SK-N-SH treated with all-trans-retinoic acid at 6 μM for 48 hours (cell line): ENCODE measurements at regions not wholly inside any gene's neighbourhood (a gene's known extent, or its start where the extent isn't known, plus 50 kb on each side); places are given as distances from the start of the nearest gene placed in this dataset.

Experiments
- ATAC-seq: fragments of 200-7000 bp; cut with Tn5 transposase; 3 replicates; pipeline ENCODE4 v1.9.1; 2020; ENCODE audit warnings: mild to moderate bottlenecking, moderate library complexity
- ARNTL ChIP-seq: fragments of 450-650 bp; formaldehyde crosslinking; IDR thresholded peaks from 2 replicates; pipeline ENCODE4 v1.5.0; 2020; ENCODE audit warnings: low read depth, mild to moderate bottlenecking, moderate library complexity, borderline replicate concordance
- BACH2 ChIP-seq: fragments of 250-450 bp; sonication (Bioruptor Pico); IDR thresholded peaks from 2 replicates; pipeline ENCODE4 v1.9.0; 2021; ENCODE audit warnings: mild to moderate bottlenecking, borderline replicate concordance
- CSDC2 ChIP-seq: fragments of 250-450 bp; sonication (Bioruptor Pico); IDR thresholded peaks from 2 replicates; pipeline ENCODE4 v1.5.0; 2020; ENCODE audit warnings: mild to moderate bottlenecking, moderate library complexity
- GLIS3 ChIP-seq: fragments of 250-450 bp; sonication (Bioruptor Pico); IDR thresholded peaks from 2 replicates; pipeline ENCODE4 v1.5.0; 2020; ENCODE audit warnings: mild to moderate bottlenecking, moderate library complexity
- ISL1 ChIP-seq: fragments of 250-450 bp; sonication (Bioruptor Pico); IDR thresholded peaks from 2 replicates; pipeline ENCODE4 v2.1.2; 2022; ENCODE audit warnings: mild to moderate bottlenecking, moderate library complexity
- OSR1 ChIP-seq: fragments of 250-450 bp; sonication (Bioruptor Pico); IDR thresholded peaks from 2 replicates; pipeline ENCODE4 v1.8.0; 2022; ENCODE audit warnings: moderate library complexity, mild to moderate bottlenecking, inconsistent platforms
- PPARA ChIP-seq: fragments of 250-450 bp; sonication (Bioruptor Pico); IDR thresholded peaks from 2 replicates; pipeline ENCODE4 v1.5.0; 2020; ENCODE audit warnings: mild to moderate bottlenecking, borderline replicate concordance
- RARB ChIP-seq: fragments of 250-450 bp; sonication (Bioruptor Pico); IDR thresholded peaks from 2 replicates; pipeline ENCODE4 v1.8.0; 2021; ENCODE audit warnings: mild to moderate bottlenecking, moderate library complexity
- SNAI2 ChIP-seq: fragments of 250-450 bp; sonication (Bioruptor Pico); IDR thresholded peaks from 2 replicates; pipeline ENCODE4 v1.5.0; 2020; ENCODE audit warnings: mild to moderate bottlenecking, moderate library complexity
- TCF4 ChIP-seq: fragments of 250-450 bp; sonication (Bioruptor Pico); IDR thresholded peaks from 2 replicates; pipeline ENCODE4 v1.8.0; 2021; ENCODE audit warnings: mild to moderate bottlenecking, moderate library complexity, borderline replicate concordance
- TOX ChIP-seq: fragments of 250-450 bp; sonication (Bioruptor Pico); IDR thresholded peaks from 2 replicates; pipeline ENCODE4 v1.8.0; 2021; ENCODE audit warnings: mild to moderate bottlenecking, moderate library complexity, borderline replicate concordance
- ZC3H10 ChIP-seq: fragments of 250-450 bp; sonication (Bioruptor Pico); IDR thresholded peaks from 2 replicates; pipeline ENCODE4 v1.5.1; 2021; ENCODE audit warnings: mild to moderate bottlenecking, moderate library complexity
- ZFP3 ChIP-seq: fragments of 250-450 bp; sonication (Bioruptor Pico); IDR thresholded peaks from 2 replicates; pipeline ENCODE4 v1.5.0; 2020; ENCODE audit warnings: mild to moderate bottlenecking, moderate library complexity
- ZFP30 ChIP-seq: fragments of 450-650 bp; formaldehyde crosslinking; IDR thresholded peaks from 2 replicates; pipeline ENCODE4 v1.5.0; 2022; ENCODE audit warnings: mild to moderate bottlenecking, moderate library complexity
- ZNF565 ChIP-seq: fragments of 450-650 bp; formaldehyde crosslinking; conservative IDR thresholded peaks from 2 replicates; pipeline ENCODE4 v1.5.0; 2020; ENCODE audit warnings: low read depth, mild to moderate bottlenecking, moderate library complexity
- ZNF8 ChIP-seq: fragments of 450-650 bp; formaldehyde crosslinking; IDR thresholded peaks from 2 replicates; pipeline ENCODE4 v1.5.0; 2020; ENCODE audit warnings: mild to moderate bottlenecking, moderate library complexity
- TF ChIP-seq, protein P1 (sequence below): fragments of 250-450 bp; sonication (Bioruptor Pico); IDR thresholded peaks from 2 replicates; pipeline ENCODE4 v1.8.0; 2021; ENCODE audit warnings: low read depth, mild to moderate bottlenecking, moderate library complexity, borderline replicate concordance
- TF ChIP-seq, protein P2 (sequence below): fragments of 250-450 bp; sonication (Bioruptor Pico); IDR thresholded peaks from 2 replicates; pipeline ENCODE4 v1.5.1; 2021; ENCODE audit warnings: mild to moderate bottlenecking, moderate library complexity
- TF ChIP-seq, protein P3 (sequence below): fragments of 250-450 bp; sonication (Bioruptor Pico); IDR thresholded peaks from 2 replicates; pipeline ENCODE4 v1.5.0; 2020; ENCODE audit warnings: mild to moderate bottlenecking, moderate library complexity
- TF ChIP-seq, protein P4 (sequence below): fragments of 250-450 bp; sonication (Bioruptor Pico); IDR thresholded peaks from 2 replicates; pipeline ENCODE4 v1.8.0; 2020; ENCODE audit warnings: mild to moderate bottlenecking, moderate library complexity, borderline replicate concordance
- TF ChIP-seq, protein P5 (sequence below): fragments of 250-450 bp; sonication (Bioruptor Pico); IDR thresholded peaks from 2 replicates; pipeline ENCODE4 v1.5.1; 2020; ENCODE audit warnings: low read depth, mild to moderate bottlenecking, moderate library complexity

DNA sequence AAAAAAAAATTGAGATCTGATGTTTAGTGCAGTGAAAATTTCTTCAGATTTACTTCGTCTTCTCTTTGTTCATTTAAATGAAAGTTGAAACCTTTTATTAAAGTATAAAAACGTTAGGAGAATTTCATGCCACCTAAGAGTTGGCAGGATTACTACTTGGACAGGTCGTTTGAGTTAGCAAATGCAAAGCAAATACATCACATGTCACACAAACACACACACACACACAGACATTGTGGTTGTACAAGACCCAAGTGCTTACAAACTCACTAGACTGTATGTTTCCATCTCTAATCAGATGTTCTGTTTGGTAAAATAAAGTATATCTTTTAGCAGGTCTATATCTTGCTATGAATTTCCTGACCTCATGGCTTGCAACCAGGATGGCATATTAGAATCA lies 185.6 kb upstream of the COX10 start:
- no peak for TF ChIP-seq ZC3H10
- TF ChIP-seq ZNF8 (CRISPR knock-in tag) = no peak
- TF ChIP-seq, protein P1, sequence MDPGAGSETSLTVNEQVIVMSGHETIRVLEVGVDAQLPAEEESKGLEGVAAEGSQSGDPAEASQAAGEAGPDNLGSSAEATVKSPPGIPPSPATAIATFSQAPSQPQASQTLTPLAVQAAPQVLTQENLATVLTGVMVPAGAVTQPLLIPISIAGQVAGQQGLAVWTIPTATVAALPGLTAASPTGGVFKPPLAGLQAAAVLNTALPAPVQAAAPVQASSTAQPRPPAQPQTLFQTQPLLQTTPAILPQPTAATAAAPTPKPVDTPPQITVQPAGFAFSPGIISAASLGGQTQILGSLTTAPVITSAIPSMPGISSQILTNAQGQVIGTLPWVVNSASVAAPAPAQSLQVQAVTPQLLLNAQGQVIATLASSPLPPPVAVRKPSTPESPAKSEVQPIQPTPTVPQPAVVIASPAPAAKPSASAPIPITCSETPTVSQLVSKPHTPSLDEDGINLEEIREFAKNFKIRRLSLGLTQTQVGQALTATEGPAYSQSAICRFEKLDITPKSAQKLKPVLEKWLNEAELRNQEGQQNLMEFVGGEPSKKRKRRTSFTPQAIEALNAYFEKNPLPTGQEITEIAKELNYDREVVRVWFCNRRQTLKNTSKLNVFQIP = no peak
- TF ChIP-seq TOX (CRISPR knock-in tag) = no peak
- TF ChIP-seq PPARA (CRISPR knock-in tag) = no peak
- TF ChIP-seq GLIS3 (CRISPR knock-in tag) = no peak
- TF ChIP-seq, protein P2, sequence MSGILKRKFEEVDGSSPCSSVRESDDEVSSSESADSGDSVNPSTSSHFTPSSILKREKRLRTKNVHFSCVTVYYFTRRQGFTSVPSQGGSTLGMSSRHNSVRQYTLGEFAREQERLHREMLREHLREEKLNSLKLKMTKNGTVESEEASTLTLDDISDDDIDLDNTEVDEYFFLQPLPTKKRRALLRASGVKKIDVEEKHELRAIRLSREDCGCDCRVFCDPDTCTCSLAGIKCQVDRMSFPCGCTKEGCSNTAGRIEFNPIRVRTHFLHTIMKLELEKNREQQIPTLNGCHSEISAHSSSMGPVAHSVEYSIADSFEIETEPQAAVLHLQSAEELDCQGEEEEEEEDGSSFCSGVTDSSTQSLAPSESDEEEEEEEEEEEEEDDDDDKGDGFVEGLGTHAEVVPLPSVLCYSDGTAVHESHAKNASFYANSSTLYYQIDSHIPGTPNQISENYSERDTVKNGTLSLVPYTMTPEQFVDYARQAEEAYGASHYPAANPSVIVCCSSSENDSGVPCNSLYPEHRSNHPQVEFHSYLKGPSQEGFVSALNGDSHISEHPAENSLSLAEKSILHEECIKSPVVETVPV = no peak
- no peak for TF ChIP-seq TCF4 (CRISPR knock-in tag)
- TF ChIP-seq, protein P3, sequence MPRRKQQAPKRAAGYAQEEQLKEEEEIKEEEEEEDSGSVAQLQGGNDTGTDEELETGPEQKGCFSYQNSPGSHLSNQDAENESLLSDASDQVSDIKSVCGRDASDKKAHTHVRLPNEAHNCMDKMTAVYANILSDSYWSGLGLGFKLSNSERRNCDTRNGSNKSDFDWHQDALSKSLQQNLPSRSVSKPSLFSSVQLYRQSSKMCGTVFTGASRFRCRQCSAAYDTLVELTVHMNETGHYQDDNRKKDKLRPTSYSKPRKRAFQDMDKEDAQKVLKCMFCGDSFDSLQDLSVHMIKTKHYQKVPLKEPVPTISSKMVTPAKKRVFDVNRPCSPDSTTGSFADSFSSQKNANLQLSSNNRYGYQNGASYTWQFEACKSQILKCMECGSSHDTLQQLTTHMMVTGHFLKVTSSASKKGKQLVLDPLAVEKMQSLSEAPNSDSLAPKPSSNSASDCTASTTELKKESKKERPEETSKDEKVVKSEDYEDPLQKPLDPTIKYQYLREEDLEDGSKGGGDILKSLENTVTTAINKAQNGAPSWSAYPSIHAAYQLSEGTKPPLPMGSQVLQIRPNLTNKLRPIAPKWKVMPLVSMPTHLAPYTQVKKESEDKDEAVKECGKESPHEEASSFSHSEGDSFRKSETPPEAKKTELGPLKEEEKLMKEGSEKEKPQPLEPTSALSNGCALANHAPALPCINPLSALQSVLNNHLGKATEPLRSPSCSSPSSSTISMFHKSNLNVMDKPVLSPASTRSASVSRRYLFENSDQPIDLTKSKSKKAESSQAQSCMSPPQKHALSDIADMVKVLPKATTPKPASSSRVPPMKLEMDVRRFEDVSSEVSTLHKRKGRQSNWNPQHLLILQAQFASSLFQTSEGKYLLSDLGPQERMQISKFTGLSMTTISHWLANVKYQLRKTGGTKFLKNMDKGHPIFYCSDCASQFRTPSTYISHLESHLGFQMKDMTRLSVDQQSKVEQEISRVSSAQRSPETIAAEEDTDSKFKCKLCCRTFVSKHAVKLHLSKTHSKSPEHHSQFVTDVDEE (CRISPR knock-in tag) = no peak
- TF ChIP-seq, protein P4, sequence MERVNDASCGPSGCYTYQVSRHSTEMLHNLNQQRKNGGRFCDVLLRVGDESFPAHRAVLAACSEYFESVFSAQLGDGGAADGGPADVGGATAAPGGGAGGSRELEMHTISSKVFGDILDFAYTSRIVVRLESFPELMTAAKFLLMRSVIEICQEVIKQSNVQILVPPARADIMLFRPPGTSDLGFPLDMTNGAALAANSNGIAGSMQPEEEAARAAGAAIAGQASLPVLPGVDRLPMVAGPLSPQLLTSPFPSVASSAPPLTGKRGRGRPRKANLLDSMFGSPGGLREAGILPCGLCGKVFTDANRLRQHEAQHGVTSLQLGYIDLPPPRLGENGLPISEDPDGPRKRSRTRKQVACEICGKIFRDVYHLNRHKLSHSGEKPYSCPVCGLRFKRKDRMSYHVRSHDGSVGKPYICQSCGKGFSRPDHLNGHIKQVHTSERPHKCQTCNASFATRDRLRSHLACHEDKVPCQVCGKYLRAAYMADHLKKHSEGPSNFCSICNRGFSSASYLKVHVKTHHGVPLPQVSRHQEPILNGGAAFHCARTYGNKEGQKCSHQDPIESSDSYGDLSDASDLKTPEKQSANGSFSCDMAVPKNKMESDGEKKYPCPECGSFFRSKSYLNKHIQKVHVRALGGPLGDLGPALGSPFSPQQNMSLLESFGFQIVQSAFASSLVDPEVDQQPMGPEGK (CRISPR knock-in tag) = no peak
- TF ChIP-seq BACH2 = no peak
- no peak for TF ChIP-seq RARB
- no peak for TF ChIP-seq ZFP30
- no peak for TF ChIP-seq ARNTL (CRISPR knock-in tag)
- TF ChIP-seq ZFP3 (CRISPR knock-in tag) = no peak
- ATAC-seq = no peak

DNA sequence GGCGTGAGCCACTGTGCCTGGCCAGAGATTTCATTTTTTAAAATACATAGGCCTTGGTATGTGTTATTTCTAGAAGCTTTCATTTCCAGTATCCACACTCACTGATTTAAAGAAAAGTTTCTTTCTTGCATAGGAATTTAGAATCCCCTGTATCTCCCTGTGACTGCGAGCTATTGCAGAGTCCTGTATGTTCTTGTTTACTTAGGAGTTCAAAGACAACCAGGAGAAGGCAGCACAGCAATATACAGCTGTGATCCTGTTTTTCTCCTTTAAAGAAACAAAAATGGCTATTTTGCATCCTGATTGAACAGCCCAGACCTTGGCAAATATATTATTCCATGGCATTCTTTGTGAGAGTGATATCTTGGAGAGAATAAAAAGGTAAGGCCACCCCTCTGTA lies 185.0 kb upstream of the COX10 start:
- no peak for TF ChIP-seq GLIS3 (CRISPR knock-in tag)
- TF ChIP-seq, protein P4 (CRISPR knock-in tag) = no peak
- no peak for TF ChIP-seq TCF4 (CRISPR knock-in tag)
- TF ChIP-seq ISL1 (CRISPR knock-in tag) = no peak
- TF ChIP-seq ZFP3 (CRISPR knock-in tag) = no peak
- TF ChIP-seq, protein P5, sequence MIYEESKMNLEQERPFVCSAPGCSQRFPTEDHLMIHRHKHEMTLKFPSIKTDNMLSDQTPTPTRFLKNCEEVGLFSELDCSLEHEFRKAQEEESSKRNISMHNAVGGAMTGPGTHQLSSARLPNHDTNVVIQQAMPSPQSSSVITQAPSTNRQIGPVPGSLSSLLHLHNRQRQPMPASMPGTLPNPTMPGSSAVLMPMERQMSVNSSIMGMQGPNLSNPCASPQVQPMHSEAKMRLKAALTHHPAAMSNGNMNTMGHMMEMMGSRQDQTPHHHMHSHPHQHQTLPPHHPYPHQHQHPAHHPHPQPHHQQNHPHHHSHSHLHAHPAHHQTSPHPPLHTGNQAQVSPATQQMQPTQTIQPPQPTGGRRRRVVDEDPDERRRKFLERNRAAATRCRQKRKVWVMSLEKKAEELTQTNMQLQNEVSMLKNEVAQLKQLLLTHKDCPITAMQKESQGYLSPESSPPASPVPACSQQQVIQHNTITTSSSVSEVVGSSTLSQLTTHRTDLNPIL (CRISPR knock-in tag) = no peak
- no peak for TF ChIP-seq CSDC2 (CRISPR knock-in tag)
- TF ChIP-seq TOX (CRISPR knock-in tag) = no peak
- no peak for TF ChIP-seq SNAI2 (CRISPR knock-in tag)
- no peak for TF ChIP-seq ZC3H10
- no peak for TF ChIP-seq ARNTL (CRISPR knock-in tag)
- TF ChIP-seq RARB = no peak
- TF ChIP-seq OSR1 = no peak
- no peak for TF ChIP-seq ZNF8 (CRISPR knock-in tag)
- TF ChIP-seq, protein P3 (CRISPR knock-in tag) = no peak
- no peak for TF ChIP-seq ZNF565 (CRISPR knock-in tag)
- TF ChIP-seq, protein P1 = no peak
- no peak for TF ChIP-seq BACH2
- no peak for TF ChIP-seq ZFP30
- ATAC-seq = no peak
